ENCODE measurements at regions not wholly inside any gene's neighbourhood (a gene's known extent, or its start where the extent isn't known, plus 50 kb on each side); places are given as distances from the start of the nearest gene placed in this dataset.

- TF ChIP-seq EP300 (IDR thresholded peaks at IDR 0.05) (no peak), CTCF (IDR thresholded peaks at IDR 0.05) (no peak), POLR2A (IDR thresholded peaks at IDR 0.05) (no peak)
Observed at GRCh38 chr3:106759731-106760130, 617.5 kb upstream of the CCDC54 start.

Data from upper lobe of left lung (tissue), 4 donors.